ENCODE measurements at regions not wholly inside any gene's neighbourhood (a gene's known extent, or its start where the extent isn't known, plus 50 kb on each side); places are given as distances from the start of the nearest gene placed in this dataset.

DNA sequence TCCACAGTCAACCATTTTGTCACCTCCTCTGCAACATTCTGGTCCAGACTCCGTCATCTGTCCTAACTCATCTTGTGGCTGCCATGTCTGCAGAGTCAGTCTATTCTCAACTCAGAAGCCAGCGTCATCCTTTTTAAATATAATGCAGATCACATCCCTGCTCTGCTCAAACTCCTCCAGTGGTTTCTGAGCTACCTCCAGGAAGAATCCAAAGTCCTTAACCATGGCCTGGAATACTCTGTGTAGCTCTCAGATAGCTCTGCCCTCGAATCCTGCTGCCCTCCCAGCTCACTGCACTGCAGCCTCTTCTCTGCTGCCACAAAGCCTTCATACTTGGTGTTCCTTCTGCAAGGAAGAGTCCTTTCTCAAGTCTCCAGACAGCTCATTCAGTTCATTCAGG is 190.8 kb downstream of the FOXO1 start:
- TF ChIP-seq POLR2A (IDR thresholded peaks at IDR 0.05; ENCODE audit: low read depth, low read length) (no peak), LARP7 (IDR thresholded peaks at IDR 0.05) (no peak), MYC (IDR thresholded peaks at IDR 0.05; ENCODE audit: insufficient read depth, insufficient read length, insufficient replicate concordance, low read length, severe bottlenecking) (no peak), EZH2 (IDR thresholded peaks at IDR 0.05; ENCODE audit: borderline replicate concordance, control insufficient read depth, low read depth, low read length) (no peak), HDAC2 (IDR thresholded peaks at IDR 0.05) (no peak), SPI1 (IDR thresholded peaks at IDR 0.05; ENCODE audit: borderline replicate concordance, insufficient read depth, low read depth, low read length) (no peak), YY1 (IDR thresholded peaks at IDR 0.05; ENCODE audit: low read depth, low read length) (no peak), BCL11A (IDR thresholded peaks at IDR 0.05; ENCODE audit: low read depth, low read length) (no peak)
- TF ChIP-seq, protein P1, sequence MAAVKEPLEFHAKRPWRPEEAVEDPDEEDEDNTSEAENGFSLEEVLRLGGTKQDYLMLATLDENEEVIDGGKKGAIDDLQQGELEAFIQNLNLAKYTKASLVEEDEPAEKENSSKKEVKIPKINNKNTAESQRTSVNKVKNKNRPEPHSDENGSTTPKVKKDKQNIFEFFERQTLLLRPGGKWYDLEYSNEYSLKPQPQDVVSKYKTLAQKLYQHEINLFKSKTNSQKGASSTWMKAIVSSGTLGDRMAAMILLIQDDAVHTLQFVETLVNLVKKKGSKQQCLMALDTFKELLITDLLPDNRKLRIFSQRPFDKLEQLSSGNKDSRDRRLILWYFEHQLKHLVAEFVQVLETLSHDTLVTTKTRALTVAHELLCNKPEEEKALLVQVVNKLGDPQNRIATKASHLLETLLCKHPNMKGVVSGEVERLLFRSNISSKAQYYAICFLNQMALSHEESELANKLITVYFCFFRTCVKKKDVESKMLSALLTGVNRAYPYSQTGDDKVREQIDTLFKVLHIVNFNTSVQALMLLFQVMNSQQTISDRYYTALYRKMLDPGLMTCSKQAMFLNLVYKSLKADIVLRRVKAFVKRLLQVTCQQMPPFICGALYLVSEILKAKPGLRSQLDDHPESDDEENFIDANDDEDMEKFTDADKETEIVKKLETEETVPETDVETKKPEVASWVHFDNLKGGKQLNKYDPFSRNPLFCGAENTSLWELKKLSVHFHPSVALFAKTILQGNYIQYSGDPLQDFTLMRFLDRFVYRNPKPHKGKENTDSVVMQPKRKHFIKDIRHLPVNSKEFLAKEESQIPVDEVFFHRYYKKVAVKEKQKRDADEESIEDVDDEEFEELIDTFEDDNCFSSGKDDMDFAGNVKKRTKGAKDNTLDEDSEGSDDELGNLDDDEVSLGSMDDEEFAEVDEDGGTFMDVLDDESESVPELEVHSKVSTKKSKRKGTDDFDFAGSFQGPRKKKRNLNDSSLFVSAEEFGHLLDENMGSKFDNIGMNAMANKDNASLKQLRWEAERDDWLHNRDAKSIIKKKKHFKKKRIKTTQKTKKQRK (IDR thresholded peaks at IDR 0.05; ENCODE audit: low read depth, low read length), result no peak
- TF ChIP-seq, protein P2, sequence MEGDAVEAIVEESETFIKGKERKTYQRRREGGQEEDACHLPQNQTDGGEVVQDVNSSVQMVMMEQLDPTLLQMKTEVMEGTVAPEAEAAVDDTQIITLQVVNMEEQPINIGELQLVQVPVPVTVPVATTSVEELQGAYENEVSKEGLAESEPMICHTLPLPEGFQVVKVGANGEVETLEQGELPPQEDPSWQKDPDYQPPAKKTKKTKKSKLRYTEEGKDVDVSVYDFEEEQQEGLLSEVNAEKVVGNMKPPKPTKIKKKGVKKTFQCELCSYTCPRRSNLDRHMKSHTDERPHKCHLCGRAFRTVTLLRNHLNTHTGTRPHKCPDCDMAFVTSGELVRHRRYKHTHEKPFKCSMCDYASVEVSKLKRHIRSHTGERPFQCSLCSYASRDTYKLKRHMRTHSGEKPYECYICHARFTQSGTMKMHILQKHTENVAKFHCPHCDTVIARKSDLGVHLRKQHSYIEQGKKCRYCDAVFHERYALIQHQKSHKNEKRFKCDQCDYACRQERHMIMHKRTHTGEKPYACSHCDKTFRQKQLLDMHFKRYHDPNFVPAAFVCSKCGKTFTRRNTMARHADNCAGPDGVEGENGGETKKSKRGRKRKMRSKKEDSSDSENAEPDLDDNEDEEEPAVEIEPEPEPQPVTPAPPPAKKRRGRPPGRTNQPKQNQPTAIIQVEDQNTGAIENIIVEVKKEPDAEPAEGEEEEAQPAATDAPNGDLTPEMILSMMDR (IDR thresholded peaks at IDR 0.05 in 2 of 3, conservative IDR thresholded peaks at IDR 0.05 in 1 of 3; ENCODE audit: control insufficient read depth in 2 of 3, extremely low read depth in 1 of 3, insufficient read depth in 1 of 3, low read depth in 3 of 3, low read length in 3 of 3), result no peak
- TF ChIP-seq, protein P3, sequence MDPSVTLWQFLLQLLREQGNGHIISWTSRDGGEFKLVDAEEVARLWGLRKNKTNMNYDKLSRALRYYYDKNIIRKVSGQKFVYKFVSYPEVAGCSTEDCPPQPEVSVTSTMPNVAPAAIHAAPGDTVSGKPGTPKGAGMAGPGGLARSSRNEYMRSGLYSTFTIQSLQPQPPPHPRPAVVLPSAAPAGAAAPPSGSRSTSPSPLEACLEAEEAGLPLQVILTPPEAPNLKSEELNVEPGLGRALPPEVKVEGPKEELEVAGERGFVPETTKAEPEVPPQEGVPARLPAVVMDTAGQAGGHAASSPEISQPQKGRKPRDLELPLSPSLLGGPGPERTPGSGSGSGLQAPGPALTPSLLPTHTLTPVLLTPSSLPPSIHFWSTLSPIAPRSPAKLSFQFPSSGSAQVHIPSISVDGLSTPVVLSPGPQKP (IDR thresholded peaks at IDR 0.05; ENCODE audit: low read depth, low read length), result no peak
